ENCODE measurements at regions not wholly inside any gene's neighbourhood (a gene's known extent, or its start where the extent isn't known, plus 50 kb on each side); places are given as distances from the start of the nearest gene placed in this dataset.

- TF ChIP-seq FOXP4 (CRISPR knock-in tag; IDR thresholded peaks at IDR 0.05) (no peak), ZSCAN20 (CRISPR knock-in tag; IDR thresholded peaks at IDR 0.05; ENCODE audit: borderline replicate concordance) (no peak), ZNF782 (CRISPR knock-in tag; IDR thresholded peaks at IDR 0.05; ENCODE audit: borderline replicate concordance) (no peak), PHF8 (CRISPR knock-in tag; IDR thresholded peaks at IDR 0.05) (no peak), MYC (CRISPR knock-in tag; IDR thresholded peaks at IDR 0.05; ENCODE audit: borderline replicate concordance) (no peak), ZFYVE20 (CRISPR knock-in tag; IDR thresholded peaks at IDR 0.05; ENCODE audit: borderline replicate concordance, low read depth) (no peak), SCMH1 (CRISPR knock-in tag; IDR thresholded peaks at IDR 0.05; ENCODE audit: borderline replicate concordance) (no peak)
Observed at GRCh38 chr4:86493460-86493859, 100.7 kb upstream of the PTPN13 start (continued).

GRCh38 chr4:86496094-86497080 lies 97.7 kb upstream of the PTPN13 start:
- Histone ChIP-seq H3K36me3 (replicated peaks in 1 of 2; ENCODE audit: control insufficient read depth in 1 of 2, insufficient read depth in 2 of 2, low read length in 2 of 2) (no peaks in the 10 kb centered on the region), H3K27ac (ENCODE audit: extremely low read length, insufficient read depth, low read length) (no peak overlapping the region), H3K4me2 (ENCODE audit: low read depth, low read length) (no peak overlapping the region), H3K9ac (ENCODE audit: insufficient read depth, low read depth, low read length) (no peak overlapping the region), H3K4me3 (replicated peaks in 1 of 3; ENCODE audit: insufficient read depth in 1 of 3, low read depth in 2 of 3, low read length in 3 of 3) (no peak overlapping the region), H3K27me3 (ENCODE audit: control insufficient read depth in 1 of 2, insufficient read depth in 2 of 2, low read length in 2 of 2) (no peaks in the 10 kb centered on the region), H2AFZ (ENCODE audit: low read length) (no peak overlapping the region), H3K9me3 (ENCODE audit: low read length) (no peaks in the 10 kb centered on the region), H3K4me1 (ENCODE audit: insufficient read depth, low read length) (no peaks in the 10 kb centered on the region), H3K79me2 (ENCODE audit: insufficient read depth, low read length) (no peaks in the 10 kb centered on the region), H4K20me1 (ENCODE audit: insufficient read depth, low read length) (no peaks in the 10 kb centered on the region)
- WGBS (ENCODE audit: low lambda C conversion rate): 17% methylated on average over 5 of the region's 5 CpGs
- ChIA-PET CTCF (ENCODE audit: low intra/inter-chr PET ratio, low total read pairs) (interaction anchor here (3.8 kb wide), 1 partner anchor 399 kb away, joined by 25 read pairs; no protein-coding TSS in a partner anchor), POLR2A (no interaction called here)
- in situ Hi-C loops (cut with HindIII; ENCODE audit: extremely low pct_ligation_motif_present, low pct_unique_long_range_greater_than_20kb): loop anchor here (5.0 kb wide), 1 partner anchor 401 kb away; no protein-coding TSS in a partner anchor
- DNase-seq (ENCODE audit: low spot score): no peak
- ATAC-seq: no peak
- intact Hi-C loops (cut with micrococcal nuclease; ENCODE audit: unreplicated experiment): loop anchor here (1.0 kb wide), 1 partner anchor 399 kb away; no protein-coding TSS in a partner anchor
- FAIRE-seq: peak; percentile 69
- BruUV-seq (replicated peaks): no TSS peak
- TF ChIP-seq SMC3 (IDR thresholded peaks at IDR 0.05; ENCODE audit: low read length) (peak; percentile 44; the same call in 1 of the 2 replicates), TRAFD1 (CRISPR knock-in tag; IDR thresholded peaks at IDR 0.05; ENCODE audit: borderline replicate concordance) (no peak), DNMT3B (CRISPR knock-in tag; conservative IDR thresholded peaks at IDR 0.05) (no peak), CTCF (CRISPR knock-in tag; IDR thresholded peaks at IDR 0.05) (peak; percentile 64), STAG1 (CRISPR knock-in tag; IDR thresholded peaks at IDR 0.05) (peak; percentile 68), ZNF713 (CRISPR knock-in tag; IDR thresholded peaks at IDR 0.05) (no peak)
